Gastroesophageal sphincter (tissue), 4 donors: ENCODE measurements at regions not wholly inside any gene's neighbourhood (a gene's known extent, or its start where the extent isn't known, plus 50 kb on each side); places are given as distances from the start of the nearest gene placed in this dataset.

Experiments
- ATAC-seq: fragments of 150-250 bp; one replicate; pipeline ENCODE4 v1.9.1; 2016; ENCODE audit warnings: mild to moderate bottlenecking, moderate library complexity
- H3K27ac ChIP-seq, 4 donors: fragments of 200-600 bp; sonication (generic) in 3 of 4; 1 replicate in 3 of 4; 2 replicates in 1 of 4; pipeline ENCODE4 v1.5.1; 2016 to 2019
- H3K27me3 ChIP-seq: fragments of 200-600 bp; sonication (generic); one replicate; pipeline ENCODE4 v1.5.1; 2019
- H3K36me3 ChIP-seq, 2 donors: fragments of 200-600 bp; sonication (generic); one replicate each; pipeline ENCODE4 v1.5.1; 2019; ENCODE audit warnings: control low read depth in 1 of 2
- H3K4me1 ChIP-seq, 3 donors: fragments of 200-600 bp; sonication (generic); 1 replicate in 2 of 3; 2 replicates in 1 of 3; pipeline ENCODE4 v1.5.1; 2016 to 2019; ENCODE audit warnings: control low read depth in 2 of 3
- H3K4me3 ChIP-seq, 2 donors: fragments of 200-600 bp; sonication (generic); one replicate each; pipeline ENCODE4 v1.5.1; 2019; ENCODE audit warnings: mild to moderate bottlenecking in 1 of 2, moderate library complexity in 1 of 2
- H3K9me3 ChIP-seq, 3 donors: fragments of 200-600 bp; sonication (generic); one replicate each; pipeline ENCODE4 v1.5.1; 2017 to 2019; ENCODE audit warnings: control low read depth in 2 of 3
- CTCF ChIP-seq, 4 experiments: fragments of 200-600 bp in 2 of 4; fragments of 450-650 bp in 2 of 4; sonication (generic) in 1 of 4; IDR thresholded peaks; one replicate each; pipeline ENCODE4 v1.5.1; 2017 to 2019; ENCODE audit warnings: antibody characterized with exemption in 4 of 4, mild to moderate bottlenecking in 2 of 4, moderate library complexity in 2 of 4
- EP300 ChIP-seq: sonication (generic); formaldehyde crosslinking; IDR thresholded peaks from one replicate; pipeline ENCODE4 v1.6.1; 2017; ENCODE audit warnings: antibody characterized with exemption, mild to moderate bottlenecking
- POLR2A ChIP-seq, 2 donors: fragments of 450-650 bp; IDR thresholded peaks; one replicate each; pipeline ENCODE4 v1.6.1; 2017; ENCODE audit warnings: antibody characterized with exemption in 2 of 2, mild to moderate bottlenecking in 2 of 2, moderate library complexity in 1 of 2
- POLR2AphosphoS5 ChIP-seq: sonication (generic); formaldehyde crosslinking; IDR thresholded peaks from one replicate; pipeline ENCODE4 v1.6.1; 2017; ENCODE audit warnings: antibody characterized with exemption
- WGBS, 2 donors: methylation state at CpG; one replicate each; pipeline ENCODE4 v1.1.5; 2018; ENCODE audit warnings: low coverage in 1 of 2; 5-methylcytosine and 5-hydroxymethylcytosine counted together

GRCh38 chr2:67544286-67544685 lies 147.2 kb downstream of the ETAA1 start:
- no peak for ATAC-seq
- Histone ChIP-seq H3K27ac (no peak overlapping the region), H3K4me1 (no peaks in the 10 kb centered on the region), H3K4me3 (no peak overlapping the region), H3K9me3 (peaks cover 0 to 5% (median 0%) of the 10 kb centered on the region in 3 donors), H3K27me3 (no peaks in the 10 kb centered on the region), H3K36me3 (no peaks in the 10 kb centered on the region)
- TF ChIP-seq EP300 = no peak
- TF ChIP-seq POLR2A (IDR thresholded peaks at IDR 0.05) = no peak
- TF ChIP-seq POLR2AphosphoS5 = no peak
- TF ChIP-seq CTCF (IDR thresholded peaks at IDR 0.05) = no peak
- WGBS, 2 donors = 40% methylated on average over 1 of the region's 2 CpGs; no CpG with 5 or more reads in 1 of the 2 donors

GRCh38 chr2:67548317-67549201 lies 151.4 kb downstream of the ETAA1 start:
- H3K9me3 ChIP-seq = no peaks in the 10 kb centered on the region
- 51 to 68% methylated on average over 4 to 5 of the region's 5 CpGs for WGBS, 2 donors
- no peak for TF ChIP-seq CTCF (IDR thresholded peaks at IDR 0.05)
- TF ChIP-seq POLR2AphosphoS5 = no peak
- TF ChIP-seq EP300 = no peak
- TF ChIP-seq POLR2A (IDR thresholded peaks at IDR 0.05) = no peak
- no peak overlapping the region for H3K4me3 ChIP-seq
- no peak overlapping the region for H3K27ac ChIP-seq
- H3K27me3 ChIP-seq = no peaks in the 10 kb centered on the region
- H3K36me3 ChIP-seq = no peaks in the 10 kb centered on the region
- ATAC-seq = no peak
- no peaks in the 10 kb centered on the region for H3K4me1 ChIP-seq

DNA sequence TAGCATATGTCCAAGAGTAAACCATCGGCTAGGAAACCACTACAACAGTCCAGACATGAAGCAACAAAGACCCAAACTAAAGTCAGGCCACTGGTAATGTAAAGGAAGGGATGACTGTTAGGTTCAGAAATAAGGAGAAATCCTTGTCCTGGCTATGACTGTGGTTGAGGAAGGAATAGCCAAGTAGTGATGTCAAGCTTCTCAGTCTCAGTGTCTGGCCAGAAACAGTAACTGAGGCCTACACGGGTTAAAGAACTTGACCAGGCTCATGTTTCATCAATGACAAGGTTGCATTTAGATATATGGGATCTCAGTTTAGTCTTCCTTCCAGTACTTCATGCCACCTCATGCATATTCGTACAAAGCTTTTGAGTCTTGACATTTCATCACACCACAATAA lies 162.0 kb downstream of the ETAA1 start:
- no peak for TF ChIP-seq POLR2AphosphoS5
- no peak for TF ChIP-seq POLR2A (IDR thresholded peaks at IDR 0.05)
- TF ChIP-seq CTCF (IDR thresholded peaks at IDR 0.05) = no peak
- no peak for TF ChIP-seq EP300
- H3K9me3 ChIP-seq = no peaks in the 10 kb centered on the region
- H3K4me1 ChIP-seq = no peaks in the 10 kb centered on the region
- H3K27ac ChIP-seq = no peak overlapping the region
- H3K27me3 ChIP-seq = no peaks in the 10 kb centered on the region
- no peak overlapping the region for H3K4me3 ChIP-seq
- 83 to 85% methylated on average over 3 of the region's 3 CpGs for WGBS, 2 donors
- ATAC-seq = no peak
- H3K36me3 ChIP-seq = no peaks in the 10 kb centered on the region

GRCh38 chr2:67560771-67561456 lies 163.8 kb downstream of the ETAA1 start:
- no peak overlapping the region for H3K4me3 ChIP-seq
- 32 to 46% methylated on average over 4 of the region's 4 CpGs for WGBS, 2 donors
- ATAC-seq = no peak

More at GRCh38 chr2:67560771-67561456, 163.8 kb downstream of the ETAA1 start:
- no peak for TF ChIP-seq EP300
- TF ChIP-seq CTCF (IDR thresholded peaks at IDR 0.05) = no peak
- no peak for TF ChIP-seq POLR2A (IDR thresholded peaks at IDR 0.05)
- no peak for TF ChIP-seq POLR2AphosphoS5
- Histone ChIP-seq H3K27me3 (no peaks in the 10 kb centered on the region), H3K4me1 (peaks cover 0 to 3% (median 0%) of the 10 kb centered on the region in 3 donors), H3K27ac (no peak overlapping the region), H3K9me3 (no peaks in the 10 kb centered on the region), H3K36me3 (no peaks in the 10 kb centered on the region)
